ENCODE measurements at regions not wholly inside any gene's neighbourhood (a gene's known extent, or its start where the extent isn't known, plus 50 kb on each side); places are given as distances from the start of the nearest gene placed in this dataset.
"Not testable (repeated sequence)": the region's sequence is repeated elsewhere in the genome, so short reads cannot be mapped to it uniquely, and the experiment has no call there.

- DNase-seq, result no peak
Observed at GRCh38 chr14:43145361-43145760, 1361.7 kb downstream of the FSCB start.

GRCh38 chr14:43143106-43143505 is 1364.0 kb downstream of the FSCB start:
- DNase-seq, result no peak

GRCh38 chr14:43141636-43142191 is 1365.4 kb downstream of the FSCB start:
- no peak for DNase-seq

- no peak for DNase-seq
Observed at GRCh38 chr14:43140453-43140852, 1366.6 kb downstream of the FSCB start.

- DNase-seq, result no peak
Observed at GRCh38 chr14:43135877-43136411, 1371.1 kb downstream of the FSCB start.

GRCh38 chr14:43132441-43132840 is 1374.6 kb downstream of the FSCB start:
- DNase-seq, result no peak

- DNase-seq, result not testable (repeated sequence)
Observed at GRCh38 chr14:43128429-43128828, 1378.7 kb downstream of the FSCB start.

- not testable (repeated sequence) for DNase-seq
Observed at GRCh38 chr14:43127874-43128273, 1379.2 kb downstream of the FSCB start.

- no peak for DNase-seq
Observed at GRCh38 chr14:43123544-43123943, 1383.5 kb downstream of the FSCB start.

GRCh38 chr14:43119672-43120071 is 1387.4 kb downstream of the FSCB start:
- no peak for DNase-seq

GRCh38 chr14:43116341-43116740 is 1390.7 kb downstream of the FSCB start:
- DNase-seq, result no peak

GRCh38 chr14:43105305-43105704 is 1401.8 kb downstream of the FSCB start:
- DNase-seq, result no peak

- no peak for DNase-seq
Observed at GRCh38 chr14:43090380-43090779, 1416.7 kb downstream of the FSCB start.

- no peak for DNase-seq
Observed at GRCh38 chr14:43087666-43088065, 1419.4 kb downstream of the FSCB start.

GRCh38 chr14:43085819-43086218 is 1421.3 kb downstream of the FSCB start:
- no peak for DNase-seq

- DNase-seq, result not testable (repeated sequence)
Observed at GRCh38 chr14:43067372-43067771, 1439.7 kb downstream of the FSCB start.

- DNase-seq, result no peak
Observed at GRCh38 chr14:43056106-43056505, 1449.4 kb downstream of the LRFN5 start.

- no peak for DNase-seq
Observed at GRCh38 chr14:43052897-43053296, 1446.2 kb downstream of the LRFN5 start.

- DNase-seq, result no peak
Observed at GRCh38 chr14:43043850-43044249, 1437.2 kb downstream of the LRFN5 start.

GRCh38 chr14:43042408-43042807 is 1435.7 kb downstream of the LRFN5 start:
- DNase-seq, result no peak

GRCh38 chr14:43041976-43042375 is 1435.3 kb downstream of the LRFN5 start:
- no peak for DNase-seq

- DNase-seq, result no peak
Observed at GRCh38 chr14:43041207-43041606, 1434.5 kb downstream of the LRFN5 start.

- no peak for DNase-seq
Observed at GRCh38 chr14:43039881-43040280, 1433.2 kb downstream of the LRFN5 start.

- no peak for DNase-seq
Observed at GRCh38 chr14:43031598-43031997, 1424.9 kb downstream of the LRFN5 start.

GRCh38 chr14:43022094-43022800 is 1415.6 kb downstream of the LRFN5 start:
- no peak for DNase-seq

Data from CD4-positive, alpha-beta T cell treated with Interleukin-21 for 1 hour (primary cell).